ENCODE measurements at regions not wholly inside any gene's neighbourhood (a gene's known extent, or its start where the extent isn't known, plus 50 kb on each side); places are given as distances from the start of the nearest gene placed in this dataset.
"Not testable (repeated sequence)": the region's sequence is repeated elsewhere in the genome, so short reads cannot be mapped to it uniquely, and the experiment has no call there.

GRCh38 chrX:93468075-93468474 lies 205.3 kb downstream of the NAP1L3 start:
- no peak for DNase-seq (ENCODE audit: low read depth)
- TF ChIP-seq, protein P1, sequence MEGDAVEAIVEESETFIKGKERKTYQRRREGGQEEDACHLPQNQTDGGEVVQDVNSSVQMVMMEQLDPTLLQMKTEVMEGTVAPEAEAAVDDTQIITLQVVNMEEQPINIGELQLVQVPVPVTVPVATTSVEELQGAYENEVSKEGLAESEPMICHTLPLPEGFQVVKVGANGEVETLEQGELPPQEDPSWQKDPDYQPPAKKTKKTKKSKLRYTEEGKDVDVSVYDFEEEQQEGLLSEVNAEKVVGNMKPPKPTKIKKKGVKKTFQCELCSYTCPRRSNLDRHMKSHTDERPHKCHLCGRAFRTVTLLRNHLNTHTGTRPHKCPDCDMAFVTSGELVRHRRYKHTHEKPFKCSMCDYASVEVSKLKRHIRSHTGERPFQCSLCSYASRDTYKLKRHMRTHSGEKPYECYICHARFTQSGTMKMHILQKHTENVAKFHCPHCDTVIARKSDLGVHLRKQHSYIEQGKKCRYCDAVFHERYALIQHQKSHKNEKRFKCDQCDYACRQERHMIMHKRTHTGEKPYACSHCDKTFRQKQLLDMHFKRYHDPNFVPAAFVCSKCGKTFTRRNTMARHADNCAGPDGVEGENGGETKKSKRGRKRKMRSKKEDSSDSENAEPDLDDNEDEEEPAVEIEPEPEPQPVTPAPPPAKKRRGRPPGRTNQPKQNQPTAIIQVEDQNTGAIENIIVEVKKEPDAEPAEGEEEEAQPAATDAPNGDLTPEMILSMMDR (conservative IDR thresholded peaks at IDR 0.05; ENCODE audit: low read depth, low read length): no peak
- H3K4me3 ChIP-seq (ENCODE audit: low read length): no peak overlapping the region

DNA sequence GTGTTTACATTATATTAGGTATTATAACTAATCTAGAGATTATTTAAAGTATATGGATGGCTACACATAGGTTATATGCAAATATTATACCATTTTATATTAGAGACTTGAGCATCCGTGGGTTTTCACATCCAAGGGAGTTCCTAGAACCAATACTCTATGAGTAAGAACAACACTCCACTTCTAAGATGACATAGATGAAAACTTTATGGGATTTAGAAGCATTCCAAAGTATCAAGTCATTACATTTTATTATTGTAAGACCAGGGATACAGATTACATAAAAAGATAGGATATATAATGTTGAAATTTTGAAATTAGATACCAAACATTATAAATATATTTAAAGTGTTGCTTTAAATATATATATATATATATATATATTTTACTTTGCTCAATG lies 207.0 kb downstream of the NAP1L3 start:
- H3K4me3 ChIP-seq (ENCODE audit: low read length): no peak overlapping the region
- DNase-seq (ENCODE audit: low read depth): no peak
- TF ChIP-seq, protein P1 (conservative IDR thresholded peaks at IDR 0.05; ENCODE audit: low read depth, low read length): no peak

- TF ChIP-seq, protein P1 (conservative IDR thresholded peaks at IDR 0.05; ENCODE audit: low read depth, low read length): no peak
- H3K4me3 ChIP-seq (ENCODE audit: low read length): no peak overlapping the region
- no peak for DNase-seq (ENCODE audit: low read depth)
These were observed 212.3 kb downstream of the NAP1L3 start for GRCh38 chrX:93461060-93461459.

DNA sequence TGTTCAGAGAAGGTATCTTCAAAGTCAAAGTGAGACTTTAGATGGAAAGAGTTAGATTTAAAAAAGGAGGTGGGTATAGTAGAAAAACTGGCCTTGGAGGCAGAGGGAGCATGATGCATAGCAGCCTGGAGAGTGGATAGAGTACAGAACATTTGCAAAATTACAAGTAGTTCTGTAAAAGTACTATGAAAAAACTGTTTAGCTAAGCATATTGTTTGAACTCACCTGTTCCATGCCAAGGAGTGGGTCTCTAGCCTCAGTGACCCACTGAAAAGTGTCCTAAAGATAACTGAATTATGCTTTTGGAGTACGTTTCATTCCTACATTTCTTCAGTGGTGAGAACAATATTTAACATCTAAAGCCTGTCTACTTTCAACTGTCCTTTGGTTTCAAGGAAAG lies 218.9 kb downstream of the NAP1L3 start:
- H3K4me3 ChIP-seq (ENCODE audit: low read length): no peak overlapping the region
- TF ChIP-seq, protein P1 (conservative IDR thresholded peaks at IDR 0.05; ENCODE audit: low read depth, low read length): no peak
- no peak for DNase-seq (ENCODE audit: low read depth)

GRCh38 chrX:93434721-93435120 lies 238.7 kb downstream of the NAP1L3 start:
- H3K4me3 ChIP-seq (ENCODE audit: low read length); DNase-seq (ENCODE audit: low read depth): not testable (repeated sequence)

GRCh38 chrX:93428497-93428896 lies 244.9 kb downstream of the NAP1L3 start:
- no peak for DNase-seq (ENCODE audit: low read depth)
- no peak overlapping the region for H3K4me3 ChIP-seq (ENCODE audit: low read length)
- TF ChIP-seq, protein P1 (conservative IDR thresholded peaks at IDR 0.05; ENCODE audit: low read depth, low read length): no peak

DNA sequence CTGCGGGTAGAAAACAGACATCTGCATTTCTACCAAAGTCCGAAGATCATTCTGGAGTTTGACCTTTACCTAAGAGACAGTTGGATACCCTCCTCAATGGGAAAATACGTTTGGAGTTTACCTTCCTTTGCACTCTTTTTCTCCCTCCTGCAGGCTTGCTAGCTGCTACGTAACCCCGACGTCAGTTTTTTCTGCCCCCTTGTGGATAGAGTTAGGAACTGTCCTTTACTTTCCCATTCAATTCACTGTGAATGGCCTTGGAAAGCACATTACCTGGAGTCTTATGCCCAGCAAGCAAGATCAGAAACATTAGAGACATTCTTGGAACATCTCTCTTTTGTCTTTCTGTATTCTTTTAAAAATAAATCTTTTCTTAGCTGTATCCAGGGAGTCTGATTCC lies 250.7 kb downstream of the NAP1L3 start:
- no peak overlapping the region for H3K4me3 ChIP-seq (ENCODE audit: low read length)
- DNase-seq (ENCODE audit: low read depth): no peak
- TF ChIP-seq, protein P1 (conservative IDR thresholded peaks at IDR 0.05; ENCODE audit: low read depth, low read length): peak; percentile 38

DNA sequence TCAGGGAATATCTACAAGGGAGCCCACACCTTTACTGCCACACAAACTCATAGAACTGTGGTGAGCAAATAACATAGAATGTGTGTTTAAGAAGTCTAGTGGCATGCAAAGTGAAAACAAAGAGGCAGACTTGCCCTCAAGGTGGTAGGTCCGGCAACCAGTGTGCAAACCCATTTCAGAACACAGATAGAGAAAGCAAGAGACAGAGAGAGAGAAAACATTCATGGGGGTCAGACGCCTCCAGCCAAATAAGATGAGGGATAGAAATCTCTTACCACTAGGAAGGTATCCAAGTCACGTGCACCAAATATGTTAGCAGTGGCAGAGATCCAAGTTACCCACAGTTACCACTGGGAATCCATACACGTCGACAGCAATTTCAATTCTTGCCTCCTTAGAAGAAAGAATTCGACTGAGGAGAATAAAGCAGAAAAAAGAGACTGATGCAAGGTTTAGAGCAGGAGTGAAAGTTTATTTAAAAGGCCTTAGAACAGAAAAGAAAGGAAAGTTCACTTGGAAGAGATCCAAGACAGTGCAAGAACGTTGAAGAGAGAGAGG lies 252.8 kb downstream of the NAP1L3 start:
- TF ChIP-seq, protein P1 (conservative IDR thresholded peaks at IDR 0.05; ENCODE audit: low read depth, low read length): no peak

More for the DNA sequence above, 252.8 kb downstream of the NAP1L3 start:
- H3K4me3 ChIP-seq (ENCODE audit: low read length): no peak overlapping the region
- DNase-seq (ENCODE audit: low read depth): no peak

Measured in retinal pigment epithelial cell (primary cell).